ENCODE measurements at regions not wholly inside any gene's neighbourhood (a gene's known extent, or its start where the extent isn't known, plus 50 kb on each side); places are given as distances from the start of the nearest gene placed in this dataset.

DNA sequence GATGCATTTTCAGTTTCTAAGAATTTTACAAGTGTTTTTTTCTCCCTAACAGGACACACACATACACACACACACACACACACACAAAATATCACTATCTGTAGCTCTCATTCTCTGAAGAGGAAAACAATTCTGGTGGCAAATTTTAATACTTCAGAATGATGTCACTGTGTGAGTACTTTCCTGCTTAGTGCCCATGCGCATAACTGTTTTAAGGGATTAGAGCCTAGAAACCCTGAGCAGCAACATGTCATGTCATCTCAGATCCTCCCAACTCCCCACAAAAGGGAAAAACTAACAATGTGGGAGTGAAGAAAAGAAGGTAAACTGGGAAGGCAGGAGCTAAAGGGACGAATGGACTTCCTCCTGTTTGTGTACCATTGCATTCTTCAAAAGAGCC lies 401.2 kb downstream of the SPRY2 start:
- TF ChIP-seq, protein P1, sequence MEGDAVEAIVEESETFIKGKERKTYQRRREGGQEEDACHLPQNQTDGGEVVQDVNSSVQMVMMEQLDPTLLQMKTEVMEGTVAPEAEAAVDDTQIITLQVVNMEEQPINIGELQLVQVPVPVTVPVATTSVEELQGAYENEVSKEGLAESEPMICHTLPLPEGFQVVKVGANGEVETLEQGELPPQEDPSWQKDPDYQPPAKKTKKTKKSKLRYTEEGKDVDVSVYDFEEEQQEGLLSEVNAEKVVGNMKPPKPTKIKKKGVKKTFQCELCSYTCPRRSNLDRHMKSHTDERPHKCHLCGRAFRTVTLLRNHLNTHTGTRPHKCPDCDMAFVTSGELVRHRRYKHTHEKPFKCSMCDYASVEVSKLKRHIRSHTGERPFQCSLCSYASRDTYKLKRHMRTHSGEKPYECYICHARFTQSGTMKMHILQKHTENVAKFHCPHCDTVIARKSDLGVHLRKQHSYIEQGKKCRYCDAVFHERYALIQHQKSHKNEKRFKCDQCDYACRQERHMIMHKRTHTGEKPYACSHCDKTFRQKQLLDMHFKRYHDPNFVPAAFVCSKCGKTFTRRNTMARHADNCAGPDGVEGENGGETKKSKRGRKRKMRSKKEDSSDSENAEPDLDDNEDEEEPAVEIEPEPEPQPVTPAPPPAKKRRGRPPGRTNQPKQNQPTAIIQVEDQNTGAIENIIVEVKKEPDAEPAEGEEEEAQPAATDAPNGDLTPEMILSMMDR (IDR thresholded peaks at IDR 0.05; ENCODE audit: low read depth, low read length, poor library complexity, severe bottlenecking), result no peak
- no peak for TF ChIP-seq EZH2phosphoT487 (IDR thresholded peaks at IDR 0.05; ENCODE audit: borderline replicate concordance, low read length)

All from DOHH2 (cell line).